SK-N-MC (cell line): ENCODE measurements at regions not wholly inside any gene's neighbourhood (a gene's known extent, or its start where the extent isn't known, plus 50 kb on each side); places are given as distances from the start of the nearest gene placed in this dataset.
"Not testable (repeated sequence)": the region's sequence is repeated elsewhere in the genome, so short reads cannot be mapped to it uniquely, and the experiment has no call there.

Experiments
- DNase-seq: peaks from one replicate; pipeline ENCODE4 v3.0.0-alpha.2; 2011; ENCODE audit warnings: low read depth, low spot score
- H3K27ac ChIP-seq: fragments of 200-600 bp; sonication (generic); 2 replicates; pipeline ENCODE4 v1.5.1; 2016; ENCODE audit warnings: mixed run types
- H3K36me3 ChIP-seq: fragments of 200-600 bp; sonication (generic); 2 replicates; pipeline ENCODE4 v1.6.1; 2017; ENCODE audit warnings: antibody characterized with exemption, low read length, mixed read lengths; ENCODE audit not compliant: insufficient read depth
- H3K4me3 ChIP-seq: fragments of 200-600 bp; sonication (generic); 2 replicates; pipeline ENCODE4 v1.5.1; 2016
- H3K9ac ChIP-seq: fragments of 200-600 bp; sonication (generic); 2 replicates; pipeline ENCODE4 v1.8.0; 2017; ENCODE audit warnings: mixed run types, mixed read lengths; ENCODE audit not compliant: insufficient read length
- H3K9me3 ChIP-seq: fragments of 200-600 bp; sonication (generic); 2 replicates; pipeline ENCODE4 v1.6.1; 2017; ENCODE audit warnings: low read depth, mild to moderate bottlenecking, antibody characterized with exemption, low read length, moderate library complexity, mixed read lengths
- EZH2 ChIP-seq: fragments of 200-600 bp; sonication (generic); IDR thresholded peaks from one replicate; pipeline ENCODE4 v1.6.1; 2017; ENCODE audit warnings: antibody characterized with exemption
- FOXP2 ChIP-seq: optimal IDR thresholded peaks from 2 replicates; pipeline ENCODE3; 2011; ENCODE audit warnings: mild to moderate bottlenecking, moderate library complexity; ENCODE audit not compliant: insufficient read depth; ENCODE audit errors: extremely low read length, control extremely low read depth
- POLR2AphosphoS5 ChIP-seq: IDR thresholded peaks from 2 replicates; pipeline ENCODE4 v1.6.1; 2012; ENCODE audit warnings: mild to moderate bottlenecking, low read depth, low read length, borderline replicate concordance

DNA sequence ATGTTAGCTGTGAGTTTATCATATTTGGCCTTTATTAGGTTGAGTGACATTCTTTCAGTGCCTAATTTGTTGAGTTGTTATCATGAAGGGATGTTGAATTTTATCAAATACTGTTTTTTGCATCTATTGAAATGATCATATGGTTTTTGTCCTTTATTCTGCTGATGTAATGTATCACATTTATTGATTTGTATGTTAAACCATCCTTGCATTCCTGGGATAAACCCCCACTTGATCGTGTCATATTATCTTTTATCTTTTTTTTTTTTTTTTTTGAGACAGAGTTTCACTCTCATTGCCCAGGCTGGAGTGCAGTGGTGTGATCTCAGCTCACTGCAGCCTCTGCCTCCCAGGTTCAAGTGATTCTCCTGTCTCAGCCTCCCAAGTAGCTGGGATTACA, 51.9 kb upstream of the MFGE8 start:
- not testable (repeated sequence) for H3K27ac ChIP-seq, H3K9me3 ChIP-seq, DNase-seq, H3K9ac ChIP-seq, H3K36me3 ChIP-seq, H3K4me3 ChIP-seq

DNA sequence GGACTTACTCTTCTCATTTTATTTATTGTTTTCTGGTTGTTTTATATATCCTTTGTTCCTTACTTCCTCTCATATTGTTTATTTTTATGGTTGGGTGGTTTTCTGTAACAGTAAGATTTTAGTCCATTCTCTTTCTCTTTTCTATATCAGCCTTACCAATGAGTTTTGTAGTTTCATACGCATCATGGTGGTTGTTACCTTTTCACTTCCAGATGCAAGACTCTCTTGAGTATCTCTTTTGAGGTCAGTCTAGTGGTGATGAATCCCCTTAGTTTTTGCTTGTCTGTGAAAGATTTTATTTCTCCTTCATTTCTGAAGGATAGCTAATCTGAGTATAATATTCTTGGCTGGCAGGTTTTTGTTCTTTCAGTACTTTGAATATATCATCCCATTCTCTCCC, 57.1 kb upstream of the MFGE8 start:
- H3K27ac ChIP-seq = no peak overlapping the region
- DNase-seq = no peak
- H3K9me3 ChIP-seq = no peaks in the 10 kb centered on the region
- H3K4me3 ChIP-seq = no peak overlapping the region
- TF ChIP-seq POLR2AphosphoS5 (no peak), EZH2 (no peak), FOXP2 (no peak)
- no peaks in the 10 kb centered on the region for H3K36me3 ChIP-seq
- H3K9ac ChIP-seq = no peak overlapping the region

DNA sequence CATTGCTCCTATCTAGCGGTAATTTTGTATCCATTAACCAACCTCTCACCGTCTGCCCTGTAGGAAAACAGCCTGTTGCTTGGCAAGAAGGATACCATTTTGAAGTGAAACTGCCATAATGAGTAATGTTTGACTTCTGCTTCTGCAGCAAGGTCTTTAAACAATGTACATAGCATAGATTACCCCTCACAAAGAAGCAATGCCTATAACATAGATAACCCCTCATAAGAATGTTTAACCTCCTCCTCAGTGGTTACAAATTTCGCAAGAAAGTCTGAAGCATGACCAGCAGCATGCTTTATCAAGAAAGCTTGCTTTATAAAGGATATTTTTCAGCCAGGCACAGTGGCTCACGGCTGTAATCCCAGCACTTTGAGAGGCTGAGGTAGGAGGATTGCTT, 61.2 kb upstream of the MFGE8 start:
- DNase-seq = no peak
- Histone ChIP-seq H3K4me3 (no peak overlapping the region), H3K36me3 (no peaks in the 10 kb centered on the region), H3K9me3 (no peaks in the 10 kb centered on the region), H3K9ac (no peak overlapping the region), H3K27ac (no peak overlapping the region)
- TF ChIP-seq EZH2 = no peak
- no peak for TF ChIP-seq FOXP2
- no peak for TF ChIP-seq POLR2AphosphoS5

DNA sequence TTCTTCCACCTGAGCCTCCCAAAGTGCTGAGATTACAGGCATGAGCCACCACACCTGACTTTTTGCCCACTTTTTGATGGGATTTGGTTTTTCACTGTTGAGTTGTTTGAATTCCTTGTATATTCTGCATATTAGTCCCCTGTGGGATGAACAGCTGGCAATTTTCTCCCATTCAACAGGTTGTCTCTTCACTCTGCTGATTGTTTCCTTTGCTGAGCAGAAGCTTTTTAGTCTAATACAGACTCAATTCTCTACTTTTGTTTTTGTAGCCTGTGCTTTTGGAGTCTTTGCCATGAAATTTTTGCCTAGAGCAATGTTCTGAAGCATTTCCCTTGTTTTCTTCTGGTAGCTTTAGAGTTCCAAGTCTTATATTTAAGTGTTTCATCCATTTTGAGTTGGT, 62.7 kb upstream of the MFGE8 start:
- DNase-seq = peak; percentile 8

DNA sequence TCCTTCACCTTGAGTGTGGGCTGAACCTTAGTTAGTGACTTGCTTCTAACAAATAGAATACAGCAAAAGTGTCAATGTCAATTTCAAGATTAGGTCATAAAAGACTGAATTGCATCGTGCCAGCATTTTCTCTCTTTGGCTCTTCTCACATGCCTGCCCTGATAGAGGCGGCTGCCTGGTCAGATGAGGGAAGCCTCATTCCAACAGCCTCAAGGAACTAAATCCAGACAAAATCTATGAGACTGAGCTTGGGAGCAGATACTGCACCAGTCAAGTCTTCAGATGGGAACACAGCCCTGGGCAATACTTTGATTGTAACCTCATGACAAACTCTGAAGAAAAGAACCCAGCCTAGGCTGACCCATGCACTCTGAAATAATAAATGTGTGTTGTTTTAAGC, 63.5 kb upstream of the MFGE8 start:
- Histone ChIP-seq H3K9ac (no peak overlapping the region), H3K4me3 (no peak overlapping the region), H3K27ac (no peak overlapping the region), H3K9me3 (no peaks in the 10 kb centered on the region), H3K36me3 (no peaks in the 10 kb centered on the region)
- no peak for DNase-seq
- TF ChIP-seq EZH2 (no peak), POLR2AphosphoS5 (no peak), FOXP2 (no peak)

More for the DNA sequence above, 62.7 kb upstream of the MFGE8 start:
- no peak overlapping the region for H3K9ac ChIP-seq
- H3K4me3 ChIP-seq = no peak overlapping the region
- H3K27ac ChIP-seq = 0 out of 2 replicates have a peak overlapping the region, but pooled peaks have one; percentile 7
- TF ChIP-seq EZH2 (no peak), POLR2AphosphoS5 (no peak), FOXP2 (no peak)
- H3K36me3 ChIP-seq = no peaks in the 10 kb centered on the region
- no peaks in the 10 kb centered on the region for H3K9me3 ChIP-seq

DNA sequence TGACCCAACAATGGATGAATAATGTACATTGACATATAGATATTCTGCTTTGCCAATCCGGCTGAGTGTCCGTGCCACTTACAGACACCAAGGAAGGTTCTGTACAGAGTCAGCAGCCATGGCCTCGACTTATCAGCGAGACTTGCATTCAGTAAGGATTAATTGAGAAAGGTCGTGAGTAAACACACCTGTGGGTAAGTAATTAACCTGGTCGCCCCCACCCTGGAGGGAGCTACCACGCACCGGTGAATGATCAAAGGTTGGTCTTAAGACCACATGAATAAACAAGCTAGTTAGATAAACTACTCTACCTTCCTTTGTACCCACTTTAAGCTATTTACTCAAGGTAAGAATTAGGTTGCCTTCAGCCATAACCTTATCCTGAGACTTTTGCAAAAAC, 66.5 kb upstream of the MFGE8 start:
- no peak overlapping the region for H3K9ac ChIP-seq
- TF ChIP-seq EZH2 (no peak), POLR2AphosphoS5 (no peak), FOXP2 (no peak)
- no peak for DNase-seq

DNA sequence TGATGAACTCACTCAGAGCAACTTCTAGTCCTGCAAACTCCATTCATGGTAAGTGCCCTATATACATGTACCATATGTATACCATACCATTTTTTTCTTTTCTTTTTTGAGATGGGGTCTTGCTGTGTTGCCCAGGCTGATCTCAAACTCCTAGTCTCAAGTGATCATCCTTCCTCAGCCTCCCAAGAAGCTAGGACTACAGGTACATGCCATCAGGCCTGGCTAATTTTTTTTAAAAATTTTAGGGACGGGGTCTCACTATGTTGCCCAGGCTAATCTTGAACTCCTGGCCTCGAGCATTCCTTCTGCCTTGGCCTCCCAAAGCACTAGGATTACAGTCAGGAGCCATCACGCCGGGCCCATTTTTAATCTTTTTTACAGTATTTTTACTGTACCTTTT, 67.3 kb upstream of the MFGE8 start:
- H3K9ac ChIP-seq = no peak overlapping the region
- no peak overlapping the region for H3K27ac ChIP-seq
- H3K9me3 ChIP-seq = no peaks in the 10 kb centered on the region
- DNase-seq = no peak
- no peak for TF ChIP-seq POLR2AphosphoS5
- TF ChIP-seq EZH2 = no peak
- no peak for TF ChIP-seq FOXP2
- H3K4me3 ChIP-seq = no peak overlapping the region
- H3K36me3 ChIP-seq = no peaks in the 10 kb centered on the region

More for the DNA sequence above, 66.5 kb upstream of the MFGE8 start:
- H3K4me3 ChIP-seq = no peak overlapping the region
- no peaks in the 10 kb centered on the region for H3K36me3 ChIP-seq
- H3K9me3 ChIP-seq = no peaks in the 10 kb centered on the region
- H3K27ac ChIP-seq = no peak overlapping the region

DNA sequence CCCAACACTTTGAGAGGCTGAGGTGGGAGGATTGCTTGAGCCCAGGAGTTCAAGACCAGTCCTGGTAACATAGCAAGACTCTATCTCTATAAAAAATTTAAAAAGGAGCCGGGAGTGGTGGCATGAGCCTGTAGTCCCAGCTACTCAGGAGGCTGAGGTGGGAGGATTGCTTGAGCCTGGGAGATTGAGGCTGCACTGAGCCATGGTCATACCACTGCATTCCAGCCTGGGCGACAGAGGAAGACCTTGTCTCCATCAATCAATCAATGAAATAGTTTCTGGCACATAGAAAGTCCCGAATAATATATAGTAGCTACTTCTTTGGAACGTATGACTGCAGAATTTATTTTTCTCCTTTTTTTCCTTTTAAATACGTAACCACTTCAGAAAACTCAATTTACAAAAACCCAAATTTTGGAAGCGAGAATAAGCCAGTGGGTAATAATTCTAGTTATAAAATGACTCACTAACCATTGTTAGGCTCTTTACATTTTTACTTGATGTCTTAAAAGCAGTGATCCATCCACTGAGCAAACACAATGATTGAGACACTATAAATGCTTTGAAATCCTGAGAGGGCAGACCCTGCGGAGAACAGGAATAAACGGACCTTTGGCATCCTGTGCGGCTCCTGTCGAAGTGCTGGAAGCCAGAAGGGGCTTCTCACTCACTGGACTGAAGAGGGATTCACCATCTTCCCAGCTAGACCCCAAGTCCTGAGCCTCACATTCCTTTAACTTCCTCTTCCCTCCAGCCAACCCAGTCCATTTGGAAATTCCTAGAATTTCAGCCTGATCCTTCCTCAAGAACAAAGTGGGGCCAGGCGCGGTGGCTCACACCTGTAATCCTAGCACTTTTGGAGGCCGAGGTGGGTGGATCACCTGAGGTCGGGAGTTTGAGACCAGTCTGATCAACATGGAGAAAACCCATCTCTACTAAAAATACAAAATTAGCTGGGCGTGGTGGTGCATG, 68.4 kb upstream of the MFGE8 start:
- no peak for DNase-seq
- Histone ChIP-seq H3K27ac (no peak overlapping the region), H3K9me3 (no peaks in the 10 kb centered on the region), H3K36me3 (no peaks in the 10 kb centered on the region), H3K9ac (no peak overlapping the region), H3K4me3 (no peak overlapping the region)
- TF ChIP-seq POLR2AphosphoS5 (no peak), FOXP2 (no peak), EZH2 (no peak)
